MG63 (cell line): ENCODE measurements at regions not wholly inside any gene's neighbourhood (a gene's known extent, or its start where the extent isn't known, plus 50 kb on each side); places are given as distances from the start of the nearest gene placed in this dataset.
"Not testable (repeated sequence)": the region's sequence is repeated elsewhere in the genome, so short reads cannot be mapped to it uniquely, and the experiment has no call there.

Experiments used
- DNase-seq: peaks from one replicate; pipeline ENCODE4 v3.0.0-alpha.2; 2020
- H3K27me3 ChIP-seq: fragments of 250-450 bp; sonication (Bioruptor Pico); 2 replicates; pipeline ENCODE4 v1.5.1; 2020; ENCODE audit warnings: mild to moderate bottlenecking, moderate library complexity
- H3K36me3 ChIP-seq: fragments of 250-450 bp; sonication (Bioruptor Pico); 2 replicates; pipeline ENCODE4 v1.5.1; 2020; ENCODE audit warnings: mild to moderate bottlenecking, moderate library complexity
- H3K4me3 ChIP-seq: fragments of 250-450 bp; sonication (Bioruptor Pico); 2 replicates; pipeline ENCODE4 v1.5.1; 2020; ENCODE audit warnings: mild to moderate bottlenecking, moderate library complexity
- H3K9me3 ChIP-seq: fragments of 250-450 bp; sonication (Bioruptor Pico); 2 replicates; pipeline ENCODE4 v1.5.1; 2020; ENCODE audit warnings: mild to moderate bottlenecking, moderate library complexity

DNA sequence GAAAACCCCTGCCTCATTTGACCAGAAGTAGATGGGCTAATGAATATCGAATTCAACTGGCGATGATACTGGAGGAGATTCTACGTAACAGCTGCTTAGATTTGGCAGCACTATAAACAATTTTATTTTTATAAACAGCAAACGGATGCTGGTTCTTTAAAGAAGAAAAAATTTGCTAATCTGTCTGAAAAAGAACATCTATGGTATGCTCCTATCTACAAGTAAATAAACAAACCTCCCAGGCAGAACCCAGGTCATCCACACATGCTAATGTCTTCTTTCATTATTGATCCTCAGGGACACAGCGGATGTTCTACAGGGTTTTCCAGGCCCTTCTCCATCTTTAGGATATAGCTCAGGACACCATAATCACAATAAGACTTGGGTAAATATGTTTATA lies 291.3 kb downstream of the ALDH8A1 start:
- no peaks in the 10 kb centered on the region for H3K36me3 ChIP-seq
- no peaks in the 10 kb centered on the region for H3K9me3 ChIP-seq
- H3K4me3 ChIP-seq = no peak overlapping the region
- no peak for DNase-seq
- H3K27me3 ChIP-seq = no peaks in the 10 kb centered on the region

DNA sequence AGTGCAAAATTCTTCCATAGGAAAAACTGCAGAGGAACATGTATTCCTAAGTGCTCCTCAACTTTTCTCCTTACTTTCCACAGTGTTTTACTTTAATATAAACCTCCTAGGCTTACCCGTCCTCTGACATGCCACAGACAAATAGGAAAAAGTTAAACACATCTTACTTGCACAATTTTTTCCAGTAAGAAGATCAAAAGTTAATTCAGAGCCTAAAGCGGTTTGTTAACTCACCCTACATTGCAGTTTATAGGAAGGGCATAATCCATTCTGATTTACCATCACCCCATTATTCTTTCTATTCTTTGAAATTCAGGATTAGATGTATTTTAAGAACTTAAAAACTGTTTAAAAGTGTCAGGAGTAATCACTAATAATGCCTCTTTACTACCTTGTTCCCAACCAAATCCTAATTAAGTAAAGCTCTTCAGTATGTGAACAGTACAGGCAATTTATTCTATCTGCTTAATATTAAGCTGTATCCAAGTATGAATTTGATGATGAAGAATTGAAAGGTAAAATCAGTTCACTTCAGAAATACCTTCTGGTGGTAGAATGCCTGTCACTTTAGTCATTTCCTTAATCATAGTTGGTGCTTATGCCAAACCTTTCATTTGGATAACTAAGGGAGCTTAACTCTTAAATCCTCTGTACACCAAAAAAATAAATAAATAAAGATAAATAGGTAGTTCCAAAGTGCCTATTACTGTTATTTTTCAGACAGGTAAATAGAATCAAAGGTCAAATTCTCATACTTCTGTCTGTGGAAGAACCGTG lies 292.0 kb downstream of the ALDH8A1 start:
- no peaks in the 10 kb centered on the region for H3K9me3 ChIP-seq
- no peak overlapping the region for H3K4me3 ChIP-seq
- no peaks in the 10 kb centered on the region for H3K36me3 ChIP-seq
- DNase-seq = no peak
- H3K27me3 ChIP-seq = no peaks in the 10 kb centered on the region

DNA sequence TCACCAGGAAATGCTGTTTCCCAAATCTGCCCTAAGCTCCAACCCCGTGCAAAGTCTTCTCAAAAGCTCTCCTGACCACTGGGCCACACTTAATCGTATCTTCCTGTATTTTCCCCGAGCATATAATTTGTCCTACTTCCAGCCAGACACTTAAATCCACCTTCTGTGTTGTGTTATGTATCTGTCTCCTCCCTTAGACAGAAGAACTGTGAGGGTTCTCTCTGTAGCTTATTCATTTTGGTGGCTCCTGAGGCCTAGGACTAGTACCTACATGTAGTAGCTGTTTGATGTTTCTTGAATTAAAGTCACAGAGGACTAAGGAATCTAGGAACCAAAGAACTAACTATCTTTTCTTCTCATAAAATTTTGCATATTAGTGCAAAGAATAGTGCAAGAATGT lies 292.6 kb downstream of the ALDH8A1 start:
- Histone ChIP-seq H3K27me3 (no peaks in the 10 kb centered on the region), H3K36me3 (no peaks in the 10 kb centered on the region), H3K9me3 (no peaks in the 10 kb centered on the region), H3K4me3 (no peak overlapping the region)
- no peak for DNase-seq

DNA sequence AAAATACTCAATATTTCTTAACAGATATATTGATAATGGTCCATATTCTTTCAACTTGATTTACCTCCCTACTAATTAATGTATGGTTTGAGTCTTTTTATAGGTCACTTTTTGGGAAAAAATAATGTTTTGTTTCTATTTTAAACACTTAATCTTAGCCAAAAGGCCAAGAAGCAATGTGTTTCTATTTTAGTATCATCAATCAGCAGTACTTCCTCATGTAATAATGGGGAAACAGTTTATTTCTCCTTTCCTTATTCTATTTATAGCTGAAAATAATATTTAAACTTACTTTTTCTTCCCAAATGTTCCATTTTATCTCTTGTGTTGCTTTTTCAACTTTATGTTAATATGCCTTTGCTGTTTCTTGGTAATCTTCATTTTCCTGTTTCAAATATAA lies 295.1 kb downstream of the ALDH8A1 start:
- H3K4me3 ChIP-seq = no peak overlapping the region
- no peaks in the 10 kb centered on the region for H3K27me3 ChIP-seq

GRCh38 chr6:134651519-134651918 lies 298.4 kb downstream of the ALDH8A1 start:
- no peaks in the 10 kb centered on the region for H3K36me3 ChIP-seq
- DNase-seq = no peak
- H3K9me3 ChIP-seq = no peaks in the 10 kb centered on the region
- no peaks in the 10 kb centered on the region for H3K27me3 ChIP-seq
- H3K4me3 ChIP-seq = no peak overlapping the region

More for the DNA sequence above, 295.1 kb downstream of the ALDH8A1 start:
- DNase-seq = no peak
- no peaks in the 10 kb centered on the region for H3K36me3 ChIP-seq
- no peaks in the 10 kb centered on the region for H3K9me3 ChIP-seq

DNA sequence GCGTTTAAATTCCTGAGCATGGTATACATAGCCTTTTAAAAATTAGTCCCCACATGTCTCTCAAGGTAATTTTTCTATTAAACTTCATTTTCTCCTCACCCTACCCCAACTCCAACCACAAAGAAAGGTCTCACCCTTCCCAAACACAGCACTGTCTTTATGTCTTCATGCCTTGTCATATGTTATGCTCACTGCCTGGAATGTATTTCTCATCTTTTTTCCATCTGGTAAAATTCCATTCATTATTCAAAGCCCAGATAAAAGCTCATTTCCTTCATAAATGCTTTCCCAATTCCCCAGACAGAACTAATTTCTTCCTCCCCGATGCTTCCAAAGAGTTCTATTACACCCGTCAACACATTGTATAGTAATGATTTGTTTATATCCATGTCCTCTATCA lies 302.0 kb downstream of the ALDH8A1 start:
- Histone ChIP-seq H3K4me3 (no peak overlapping the region), H3K27me3 (no peaks in the 10 kb centered on the region), H3K36me3 (no peaks in the 10 kb centered on the region), H3K9me3 (no peaks in the 10 kb centered on the region)
- DNase-seq = no peak

- H3K4me3 ChIP-seq = no peak overlapping the region
- no peaks in the 10 kb centered on the region for H3K36me3 ChIP-seq
- H3K27me3 ChIP-seq = no peaks in the 10 kb centered on the region
- DNase-seq = no peak
- H3K9me3 ChIP-seq = no peaks in the 10 kb centered on the region
Measured at GRCh38 chr6:134642819-134643218, 307.1 kb downstream of the ALDH8A1 start.

DNA sequence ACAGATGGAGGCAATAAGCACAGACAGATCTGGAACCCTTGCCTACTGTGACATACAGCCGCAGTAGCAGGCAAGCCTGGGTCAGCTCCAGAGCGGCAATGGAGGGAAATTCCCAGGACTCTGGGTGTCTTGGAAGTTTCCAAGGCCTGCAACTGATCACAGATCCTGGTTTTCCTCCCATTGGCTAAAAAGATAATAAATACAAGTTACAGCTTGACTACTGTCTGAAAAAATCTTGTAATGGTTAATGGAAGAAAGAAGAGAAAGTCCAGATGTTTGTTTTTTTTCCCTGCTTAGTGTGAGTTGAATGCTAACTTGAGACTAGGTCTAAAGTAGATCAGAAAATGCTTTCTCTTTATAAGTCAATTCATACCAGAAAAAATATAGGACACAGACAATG lies 307.6 kb downstream of the ALDH8A1 start:
- H3K27me3 ChIP-seq = no peaks in the 10 kb centered on the region
- no peak for DNase-seq
- no peaks in the 10 kb centered on the region for H3K9me3 ChIP-seq
- H3K4me3 ChIP-seq = no peak overlapping the region
- H3K36me3 ChIP-seq = no peaks in the 10 kb centered on the region

GRCh38 chr6:134640975-134641429 lies 308.9 kb downstream of the ALDH8A1 start:
- no peaks in the 10 kb centered on the region for H3K36me3 ChIP-seq

GRCh38 chr6:134640229-134640628 lies 309.7 kb downstream of the ALDH8A1 start:
- Histone ChIP-seq H3K27me3 (no peaks in the 10 kb centered on the region), H3K9me3 (no peaks in the 10 kb centered on the region), H3K36me3 (no peaks in the 10 kb centered on the region), H3K4me3 (no peak overlapping the region)
- no peak for DNase-seq

More at GRCh38 chr6:134640975-134641429, 308.9 kb downstream of the ALDH8A1 start:
- peak; percentile 64 for DNase-seq
- Histone ChIP-seq H3K4me3 (no peak overlapping the region), H3K27me3 (no peaks in the 10 kb centered on the region), H3K9me3 (no peaks in the 10 kb centered on the region)

GRCh38 chr6:134637847-134638437 lies 312.0 kb downstream of the ALDH8A1 start:
- DNase-seq = no peak
- Histone ChIP-seq H3K9me3 (no peaks in the 10 kb centered on the region), H3K4me3 (no peak overlapping the region), H3K27me3 (no peaks in the 10 kb centered on the region), H3K36me3 (no peaks in the 10 kb centered on the region)

GRCh38 chr6:134637282-134637681 lies 312.6 kb downstream of the ALDH8A1 start:
- no peaks in the 10 kb centered on the region for H3K9me3 ChIP-seq
- H3K4me3 ChIP-seq = no peak overlapping the region
- no peaks in the 10 kb centered on the region for H3K36me3 ChIP-seq
- DNase-seq = no peak
- H3K27me3 ChIP-seq = no peaks in the 10 kb centered on the region

DNA sequence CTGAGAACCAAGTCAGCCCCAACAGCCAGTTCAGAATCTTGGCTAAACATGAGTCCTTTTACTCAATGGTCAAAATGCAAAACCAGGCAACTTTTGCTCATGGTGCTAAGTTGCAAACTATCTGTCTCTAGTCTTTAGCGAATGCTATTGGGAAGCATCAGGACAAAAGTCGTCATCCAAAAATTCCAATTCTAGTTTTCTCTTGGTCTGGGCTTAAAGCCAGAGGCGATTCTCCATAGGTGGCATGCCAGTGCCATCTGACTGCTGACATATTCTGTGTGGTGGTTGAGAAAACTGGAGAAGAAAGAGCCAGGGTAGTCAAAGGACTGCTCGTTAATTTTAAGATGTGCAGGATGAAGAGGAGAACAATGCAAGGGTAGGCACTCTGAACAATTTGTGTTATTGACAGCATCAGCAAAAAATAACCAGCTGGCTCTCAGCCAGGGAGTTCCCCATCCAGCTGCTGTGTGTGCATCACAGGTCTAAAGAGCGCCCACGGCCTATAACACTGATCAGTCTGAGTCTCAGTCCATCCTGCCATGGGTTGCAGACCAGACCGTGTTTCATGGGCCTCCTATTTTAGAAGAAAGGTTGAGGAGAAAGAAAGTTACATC lies 313.6 kb downstream of the ALDH8A1 start:
- Histone ChIP-seq H3K9me3 (no peaks in the 10 kb centered on the region), H3K36me3 (no peaks in the 10 kb centered on the region), H3K4me3 (no peak overlapping the region), H3K27me3 (no peaks in the 10 kb centered on the region)
- no peak for DNase-seq

DNA sequence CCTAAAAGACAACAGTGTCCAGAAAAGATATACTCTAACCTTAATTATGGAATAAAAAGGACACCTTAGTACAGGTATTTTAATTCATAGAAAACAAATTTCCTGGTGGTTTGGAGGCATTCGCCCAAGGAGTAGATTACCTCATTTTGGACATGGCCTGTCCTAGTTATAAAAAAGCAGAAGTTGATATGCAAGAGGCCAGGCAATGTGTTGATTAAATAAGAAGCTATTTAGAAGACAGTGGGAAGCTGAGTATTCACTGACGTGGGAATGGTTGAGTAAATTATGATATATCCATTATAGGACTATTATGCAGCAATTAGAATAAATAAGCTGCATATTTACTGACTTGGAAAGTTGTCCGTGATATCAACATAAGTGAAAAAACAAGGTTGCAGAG lies 314.9 kb downstream of the ALDH8A1 start:
- no peak for DNase-seq
- no peaks in the 10 kb centered on the region for H3K36me3 ChIP-seq
- no peaks in the 10 kb centered on the region for H3K9me3 ChIP-seq
- H3K4me3 ChIP-seq = no peak overlapping the region
- no peaks in the 10 kb centered on the region for H3K27me3 ChIP-seq

- H3K4me3 ChIP-seq = no peak overlapping the region
- H3K9me3 ChIP-seq = no peaks in the 10 kb centered on the region
- no peaks in the 10 kb centered on the region for H3K36me3 ChIP-seq
- H3K27me3 ChIP-seq = no peaks in the 10 kb centered on the region
- no peak for DNase-seq
Measured at GRCh38 chr6:134634466-134634865, 315.4 kb downstream of the ALDH8A1 start.

- H3K27me3 ChIP-seq, H3K4me3 ChIP-seq, H3K9me3 ChIP-seq, H3K36me3 ChIP-seq: not testable (repeated sequence)
- DNase-seq = peak; percentile 11
Measured at GRCh38 chr6:134632982-134633940, 315.3 kb upstream of the SGK1 start.

DNA sequence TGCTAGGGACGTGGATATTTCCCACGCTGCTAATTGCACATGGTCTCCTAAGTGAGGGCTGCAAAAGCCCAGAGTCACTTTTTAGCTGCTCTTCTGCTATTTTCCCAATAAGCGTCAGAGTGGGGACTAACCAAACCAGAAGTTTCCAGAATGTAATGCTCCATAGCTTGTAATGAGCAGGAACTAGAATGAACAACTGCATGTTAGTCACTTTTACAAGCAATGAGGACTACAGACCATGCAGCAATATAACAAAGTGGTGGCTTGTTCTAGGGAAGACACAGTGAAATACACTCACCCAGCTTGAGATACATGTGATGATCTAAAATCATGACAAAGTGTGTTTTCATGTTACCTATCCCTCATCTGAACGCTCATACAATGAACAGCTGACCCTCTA lies 314.1 kb upstream of the SGK1 start:
- H3K27me3 ChIP-seq = no peaks in the 10 kb centered on the region
- H3K36me3 ChIP-seq = no peaks in the 10 kb centered on the region
- H3K4me3 ChIP-seq = no peak overlapping the region
- DNase-seq = no peak
- no peaks in the 10 kb centered on the region for H3K9me3 ChIP-seq
